NB4 (cell line): ENCODE measurements at regions not wholly inside any gene's neighbourhood (a gene's known extent, or its start where the extent isn't known, plus 50 kb on each side); places are given as distances from the start of the nearest gene placed in this dataset.

Experiments used
- MYC ChIP-seq: IDR thresholded peaks from 2 replicates; pipeline ENCODE4 v1.6.1; 2011; ENCODE audit warnings: low read depth, low read length
- TF ChIP-seq, protein P1 (sequence below): IDR thresholded peaks from one replicate; pipeline ENCODE4 v1.5.1; 2012; ENCODE audit warnings: low read depth, low read length
- TF ChIP-seq, protein P2 (sequence below): IDR thresholded peaks from 2 replicates; pipeline ENCODE4 v1.6.1; 2011; ENCODE audit warnings: low read depth, low read length

GRCh38 chr17:77439189-77440018, 298.6 kb downstream of the SEC14L1 start:
- TF ChIP-seq, protein P1, sequence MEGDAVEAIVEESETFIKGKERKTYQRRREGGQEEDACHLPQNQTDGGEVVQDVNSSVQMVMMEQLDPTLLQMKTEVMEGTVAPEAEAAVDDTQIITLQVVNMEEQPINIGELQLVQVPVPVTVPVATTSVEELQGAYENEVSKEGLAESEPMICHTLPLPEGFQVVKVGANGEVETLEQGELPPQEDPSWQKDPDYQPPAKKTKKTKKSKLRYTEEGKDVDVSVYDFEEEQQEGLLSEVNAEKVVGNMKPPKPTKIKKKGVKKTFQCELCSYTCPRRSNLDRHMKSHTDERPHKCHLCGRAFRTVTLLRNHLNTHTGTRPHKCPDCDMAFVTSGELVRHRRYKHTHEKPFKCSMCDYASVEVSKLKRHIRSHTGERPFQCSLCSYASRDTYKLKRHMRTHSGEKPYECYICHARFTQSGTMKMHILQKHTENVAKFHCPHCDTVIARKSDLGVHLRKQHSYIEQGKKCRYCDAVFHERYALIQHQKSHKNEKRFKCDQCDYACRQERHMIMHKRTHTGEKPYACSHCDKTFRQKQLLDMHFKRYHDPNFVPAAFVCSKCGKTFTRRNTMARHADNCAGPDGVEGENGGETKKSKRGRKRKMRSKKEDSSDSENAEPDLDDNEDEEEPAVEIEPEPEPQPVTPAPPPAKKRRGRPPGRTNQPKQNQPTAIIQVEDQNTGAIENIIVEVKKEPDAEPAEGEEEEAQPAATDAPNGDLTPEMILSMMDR, result no peak
- TF ChIP-seq, protein P2, sequence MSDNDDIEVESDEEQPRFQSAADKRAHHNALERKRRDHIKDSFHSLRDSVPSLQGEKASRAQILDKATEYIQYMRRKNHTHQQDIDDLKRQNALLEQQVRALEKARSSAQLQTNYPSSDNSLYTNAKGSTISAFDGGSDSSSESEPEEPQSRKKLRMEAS, result no peak
- TF ChIP-seq MYC, result no peak
